ENCODE measurements at regions not wholly inside any gene's neighbourhood (a gene's known extent, or its start where the extent isn't known, plus 50 kb on each side); places are given as distances from the start of the nearest gene placed in this dataset.

DNA sequence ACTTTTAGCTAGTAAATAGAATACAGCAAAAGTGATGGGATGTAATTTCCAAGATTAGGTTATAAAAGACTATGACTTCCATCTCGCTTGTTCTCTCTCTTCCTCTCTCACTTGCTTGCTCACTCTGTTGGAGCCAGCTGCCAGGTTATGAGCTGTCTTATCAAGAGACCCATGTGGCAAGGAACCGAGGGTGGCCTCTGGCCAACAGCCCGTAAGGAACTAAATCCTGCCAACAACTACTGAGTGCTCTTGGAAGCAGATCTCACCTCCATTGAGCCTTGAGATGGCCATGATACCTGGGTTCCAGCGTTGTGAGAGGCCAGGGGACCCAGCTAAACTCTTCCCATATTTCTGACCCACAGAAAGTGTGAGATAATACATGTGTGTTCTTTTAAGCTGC is 636.1 kb downstream of the ACTL7B start:
- intact Hi-C loops (cut with micrococcal nuclease): no loop called here
- H3K4me1 Mint-ChIP-seq: no peaks in the 10 kb centered on the region
- no peak overlapping the region for H3K27ac Mint-ChIP-seq
- no peaks in the 10 kb centered on the region for H3K9me3 Mint-ChIP-seq
- H3K36me3 Mint-ChIP-seq (ENCODE audit: low read depth): no peaks in the 10 kb centered on the region
- no peak for DNase-seq
- no peak overlapping the region for H3K4me3 Mint-ChIP-seq
- no peaks in the 10 kb centered on the region for H3K27me3 Mint-ChIP-seq

DNA sequence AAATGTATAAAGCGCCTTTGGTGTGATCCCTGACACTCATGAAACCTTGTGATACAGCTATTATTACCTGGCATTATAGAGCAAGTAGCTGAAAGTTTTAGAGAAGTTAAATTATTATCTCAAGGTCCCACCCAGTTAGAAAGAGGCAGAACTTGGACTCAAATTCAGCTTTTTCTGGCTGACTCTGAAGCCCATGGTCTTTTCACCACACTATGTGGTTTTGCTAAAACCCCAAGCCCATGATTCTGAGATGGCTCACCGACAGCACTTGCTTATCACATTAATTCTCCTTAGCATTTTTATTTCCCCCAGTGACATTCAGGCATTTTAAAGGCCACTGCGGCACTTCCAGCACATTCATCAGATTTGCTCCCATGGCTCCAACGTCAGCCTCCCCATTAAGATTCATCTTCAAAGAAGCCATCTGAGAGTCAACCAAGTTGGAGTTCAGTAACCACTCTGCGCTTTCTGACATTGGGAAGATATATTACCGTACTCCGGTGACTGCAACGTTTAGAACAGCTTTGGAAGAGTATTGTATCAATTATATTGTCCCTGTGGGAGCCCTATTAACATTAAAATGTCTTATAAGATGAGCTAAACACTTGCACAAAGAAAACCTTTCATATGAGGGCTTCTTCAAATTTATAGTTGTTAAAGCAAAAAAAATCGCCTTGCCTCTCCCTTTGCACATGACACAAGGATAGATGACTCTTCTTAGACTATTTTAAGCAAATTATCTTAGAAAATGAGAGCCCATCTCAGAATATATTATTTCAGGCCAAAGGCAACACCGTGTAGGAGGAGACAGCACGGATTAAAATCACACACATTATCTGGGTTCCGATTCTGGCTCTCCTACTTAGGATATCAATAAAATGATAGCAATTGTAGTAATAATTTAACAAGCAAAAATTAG is 638.1 kb downstream of the ACTL7B start:
- no peaks in the 10 kb centered on the region for H3K9me3 Mint-ChIP-seq
- H3K27ac Mint-ChIP-seq: no peak overlapping the region
- H3K4me1 Mint-ChIP-seq: no peaks in the 10 kb centered on the region
- H3K27me3 Mint-ChIP-seq: no peaks in the 10 kb centered on the region
- intact Hi-C loops (cut with micrococcal nuclease): no loop called here
- H3K36me3 Mint-ChIP-seq (ENCODE audit: low read depth): no peaks in the 10 kb centered on the region
- no peak overlapping the region for H3K4me3 Mint-ChIP-seq
- no peak for DNase-seq

DNA sequence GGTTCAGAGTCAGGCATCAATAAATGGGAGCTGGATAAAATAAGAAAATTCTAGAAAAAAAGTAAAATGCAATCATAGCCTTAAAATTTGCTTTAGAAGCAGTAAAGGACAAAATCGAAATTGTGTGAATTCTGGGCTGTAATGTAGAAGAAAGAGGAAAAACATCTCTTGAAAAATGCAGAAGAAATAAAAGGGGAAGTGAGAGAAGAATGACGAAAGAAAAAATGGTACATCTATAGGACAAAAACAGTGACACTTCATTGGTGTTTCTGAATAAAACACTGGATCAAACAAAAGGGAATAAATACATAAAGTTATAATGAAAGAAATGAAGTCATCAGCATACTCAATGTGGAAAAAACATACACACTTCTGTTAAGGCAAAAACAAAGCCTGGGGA is 642.3 kb downstream of the ACTL7B start:
- Mint-ChIP-seq H3K27ac (no peak overlapping the region), H3K36me3 (ENCODE audit: low read depth) (no peaks in the 10 kb centered on the region), H3K27me3 (no peaks in the 10 kb centered on the region), H3K4me1 (no peaks in the 10 kb centered on the region), H3K4me3 (no peak overlapping the region), H3K9me3 (no peaks in the 10 kb centered on the region)
- intact Hi-C loops (cut with micrococcal nuclease): no loop called here
- DNase-seq: no peak

DNA sequence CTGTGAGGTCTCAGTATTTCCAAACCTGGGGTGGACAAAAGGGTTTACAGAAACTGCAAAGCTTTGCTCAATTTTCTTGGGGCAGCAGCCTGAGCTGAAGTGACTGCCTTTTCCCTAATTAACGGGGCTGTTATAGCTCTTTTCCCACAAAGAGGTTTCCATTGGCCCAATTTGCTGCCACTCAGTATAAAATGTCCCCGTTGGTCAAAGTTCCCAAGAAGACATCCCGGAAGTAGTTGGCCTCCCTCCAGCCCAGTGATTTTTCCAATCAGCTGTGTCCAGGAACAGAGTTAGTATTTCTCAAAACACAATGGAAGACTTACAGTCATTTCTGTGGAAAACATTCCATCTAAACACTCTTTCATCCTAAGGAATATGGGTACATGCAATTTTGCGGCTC is 643.6 kb downstream of the ACTL7B start:
- Mint-ChIP-seq H3K9me3 (no peaks in the 10 kb centered on the region), H3K27ac (no peak overlapping the region), H3K27me3 (no peaks in the 10 kb centered on the region), H3K36me3 (ENCODE audit: low read depth) (no peaks in the 10 kb centered on the region), H3K4me3 (no peak overlapping the region), H3K4me1 (no peaks in the 10 kb centered on the region)
- DNase-seq: no peak
- intact Hi-C loops (cut with micrococcal nuclease): no loop called here

DNA sequence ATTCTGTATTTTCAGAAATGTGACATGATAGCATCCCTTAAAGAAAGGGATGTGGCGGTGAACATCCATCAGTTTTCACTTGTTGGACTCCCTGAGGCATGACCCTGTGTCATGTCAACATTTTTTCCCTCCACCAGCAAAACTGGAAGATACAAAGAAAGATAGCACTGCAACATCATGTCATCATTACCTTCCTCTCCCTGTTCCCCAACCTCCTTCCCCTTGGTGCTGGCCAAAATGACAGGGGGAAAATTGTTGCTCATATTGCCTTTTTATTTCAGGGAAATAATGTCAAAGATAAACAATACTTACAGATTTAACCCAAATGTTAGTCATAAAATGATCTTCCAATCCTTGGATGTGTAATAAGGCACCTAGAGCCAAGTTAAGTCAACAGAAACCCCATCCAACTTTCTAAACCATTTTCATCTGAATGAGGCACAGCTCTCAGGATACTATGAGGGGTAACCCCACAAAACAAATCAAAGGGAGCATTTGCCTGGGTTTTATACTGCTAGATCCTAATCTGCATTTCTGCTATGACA is 644.3 kb downstream of the ACTL7B start:
- Mint-ChIP-seq H3K27me3 (no peaks in the 10 kb centered on the region), H3K4me1 (no peaks in the 10 kb centered on the region), H3K27ac (no peak overlapping the region), H3K36me3 (ENCODE audit: low read depth) (no peaks in the 10 kb centered on the region), H3K4me3 (no peak overlapping the region), H3K9me3 (no peaks in the 10 kb centered on the region)
- intact Hi-C loops (cut with micrococcal nuclease): no loop called here
- no peak for DNase-seq

DNA sequence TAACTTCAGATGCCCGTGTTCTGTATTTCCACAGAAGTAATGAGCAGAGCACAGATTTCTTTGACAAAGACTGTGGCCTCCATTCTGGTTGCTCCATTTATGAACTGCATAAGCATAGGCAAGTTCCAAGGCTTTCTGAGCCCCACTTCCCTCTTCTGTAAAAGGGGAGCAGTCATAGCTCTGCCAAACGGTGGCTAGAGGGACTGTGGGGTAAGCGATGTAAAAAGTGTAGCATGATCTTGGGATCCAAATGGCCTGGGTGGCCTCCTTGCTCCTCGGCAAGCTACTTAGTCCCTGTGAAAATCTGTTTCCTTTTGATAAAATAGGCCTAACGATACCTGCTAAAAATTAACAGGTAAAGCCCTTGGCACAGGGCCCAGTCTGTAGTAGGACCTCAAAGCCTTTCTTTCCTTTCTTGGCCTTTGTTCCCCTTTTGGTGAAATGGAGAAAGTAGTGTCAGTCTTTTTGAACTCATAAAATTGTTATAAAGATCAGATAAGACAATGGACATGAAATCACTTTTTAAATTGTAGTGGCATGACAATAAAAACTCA is 646.6 kb downstream of the ACTL7B start:
- Mint-ChIP-seq H3K27ac (no peak overlapping the region), H3K9me3 (no peaks in the 10 kb centered on the region), H3K4me1 (no peaks in the 10 kb centered on the region), H3K27me3 (no peaks in the 10 kb centered on the region), H3K4me3 (no peak overlapping the region), H3K36me3 (ENCODE audit: low read depth) (no peaks in the 10 kb centered on the region)
- DNase-seq: no peak
- intact Hi-C loops (cut with micrococcal nuclease): no loop called here

DNA sequence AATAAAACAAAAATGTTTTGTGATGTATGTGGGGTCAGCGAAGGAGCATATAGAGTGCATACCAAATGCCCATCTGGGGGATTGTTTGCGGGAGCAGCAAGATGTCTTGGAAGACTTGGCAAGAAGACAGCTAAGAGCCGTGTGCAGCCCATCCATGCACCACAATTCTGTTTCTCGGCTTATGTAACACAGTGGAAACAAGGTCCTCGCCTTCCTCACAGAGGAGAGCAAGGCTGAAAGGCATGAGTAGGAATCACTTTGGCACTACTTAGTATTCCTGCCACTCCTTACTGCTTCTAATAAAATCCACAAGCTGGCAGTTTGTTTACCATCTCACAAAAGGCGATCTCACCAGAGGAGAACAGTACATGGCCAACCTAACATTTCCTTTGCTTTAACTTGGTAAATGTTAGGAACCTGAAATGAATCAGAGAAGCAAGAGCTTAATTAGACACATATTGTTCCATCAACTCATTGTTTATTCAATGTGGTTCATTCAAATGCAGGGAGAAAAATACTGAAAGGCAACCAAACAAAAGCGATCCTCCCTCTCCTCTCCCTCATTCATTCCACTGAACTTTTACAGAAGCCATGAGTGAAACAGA is 648.1 kb downstream of the ACTL7B start:
- Mint-ChIP-seq H3K36me3 (ENCODE audit: low read depth) (no peaks in the 10 kb centered on the region), H3K27ac (no peak overlapping the region), H3K4me3 (no peak overlapping the region), H3K9me3 (no peaks in the 10 kb centered on the region), H3K27me3 (no peaks in the 10 kb centered on the region), H3K4me1 (no peaks in the 10 kb centered on the region)
- intact Hi-C loops (cut with micrococcal nuclease): no loop called here
- no peak for DNase-seq

DNA sequence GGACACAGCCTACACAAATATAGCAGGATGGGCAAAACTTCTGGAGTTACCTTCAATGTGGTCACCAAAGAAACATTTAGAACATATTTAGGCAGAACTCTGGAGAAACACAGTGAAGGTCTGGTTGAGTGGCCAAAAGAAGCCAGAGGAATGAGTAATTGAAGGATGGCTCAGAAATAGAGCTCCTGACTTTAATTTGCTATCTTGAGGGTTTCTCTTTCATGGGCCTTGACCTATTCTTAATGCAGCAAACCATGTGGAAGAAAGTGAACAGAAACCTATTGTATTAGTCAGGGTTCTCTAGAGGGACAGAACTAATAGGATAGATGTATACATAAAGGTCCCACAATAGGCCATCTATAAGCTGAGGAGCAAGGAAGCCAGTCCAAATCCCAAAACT is 650.5 kb downstream of the ACTL7B start:
- DNase-seq: no peak
- Mint-ChIP-seq H3K4me3 (no peak overlapping the region), H3K36me3 (ENCODE audit: low read depth) (no peaks in the 10 kb centered on the region), H3K4me1 (no peaks in the 10 kb centered on the region), H3K27me3 (no peaks in the 10 kb centered on the region), H3K27ac (no peak overlapping the region), H3K9me3 (peaks cover 1% of the 10 kb centered on the region)
- intact Hi-C loops (cut with micrococcal nuclease): no loop called here

DNA sequence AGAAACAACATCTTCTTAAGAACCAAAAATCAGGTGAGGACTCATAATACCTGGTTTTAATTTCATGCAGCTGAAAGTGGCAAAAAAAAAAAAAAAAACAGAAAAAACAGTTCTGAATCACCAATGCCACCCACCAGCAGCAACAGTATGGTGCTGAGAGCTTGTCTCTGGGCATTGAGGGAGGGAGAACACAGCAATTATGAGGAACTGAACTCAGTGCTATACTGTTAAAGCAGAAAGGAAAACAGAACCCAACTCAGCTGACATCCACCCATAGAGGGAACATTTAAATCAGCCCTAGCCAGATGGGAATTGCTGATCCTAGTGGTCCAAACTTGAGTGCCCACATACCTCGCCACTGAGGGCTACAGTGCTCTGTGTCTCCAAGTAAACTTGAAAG is 657.9 kb downstream of the ACTL7B start:
- Mint-ChIP-seq H3K9me3 (peaks cover 7% of the 10 kb centered on the region), H3K4me1 (no peaks in the 10 kb centered on the region), H3K27ac (no peak overlapping the region), H3K36me3 (ENCODE audit: low read depth) (no peaks in the 10 kb centered on the region), H3K27me3 (no peaks in the 10 kb centered on the region), H3K4me3 (no peak overlapping the region)
- no peak for DNase-seq
- intact Hi-C loops (cut with micrococcal nuclease): no loop called here

DNA sequence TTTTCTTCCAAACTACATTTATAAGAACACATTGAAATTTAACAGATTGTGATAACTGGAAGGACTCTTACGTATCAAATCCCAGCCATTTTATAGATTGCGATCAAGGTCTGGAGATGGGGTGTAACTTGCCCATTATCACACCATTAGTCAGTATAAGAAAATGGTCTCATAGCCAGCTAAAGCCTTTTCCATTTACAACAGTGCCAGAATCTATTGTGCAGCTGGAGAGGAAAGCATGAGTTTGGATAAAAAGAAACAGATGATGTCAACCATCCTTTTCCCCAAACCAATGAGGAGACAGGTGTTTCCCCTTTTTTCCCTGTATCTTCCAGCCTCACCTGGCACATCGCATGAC is 658.8 kb downstream of the ACTL7B start:
- Mint-ChIP-seq H3K9me3 (peaks cover 7% of the 10 kb centered on the region), H3K36me3 (ENCODE audit: low read depth) (no peaks in the 10 kb centered on the region), H3K4me1 (no peaks in the 10 kb centered on the region), H3K4me3 (no peak overlapping the region), H3K27me3 (no peaks in the 10 kb centered on the region), H3K27ac (no peak overlapping the region)
- no peak for DNase-seq
- intact Hi-C loops (cut with micrococcal nuclease): no loop called here

DNA sequence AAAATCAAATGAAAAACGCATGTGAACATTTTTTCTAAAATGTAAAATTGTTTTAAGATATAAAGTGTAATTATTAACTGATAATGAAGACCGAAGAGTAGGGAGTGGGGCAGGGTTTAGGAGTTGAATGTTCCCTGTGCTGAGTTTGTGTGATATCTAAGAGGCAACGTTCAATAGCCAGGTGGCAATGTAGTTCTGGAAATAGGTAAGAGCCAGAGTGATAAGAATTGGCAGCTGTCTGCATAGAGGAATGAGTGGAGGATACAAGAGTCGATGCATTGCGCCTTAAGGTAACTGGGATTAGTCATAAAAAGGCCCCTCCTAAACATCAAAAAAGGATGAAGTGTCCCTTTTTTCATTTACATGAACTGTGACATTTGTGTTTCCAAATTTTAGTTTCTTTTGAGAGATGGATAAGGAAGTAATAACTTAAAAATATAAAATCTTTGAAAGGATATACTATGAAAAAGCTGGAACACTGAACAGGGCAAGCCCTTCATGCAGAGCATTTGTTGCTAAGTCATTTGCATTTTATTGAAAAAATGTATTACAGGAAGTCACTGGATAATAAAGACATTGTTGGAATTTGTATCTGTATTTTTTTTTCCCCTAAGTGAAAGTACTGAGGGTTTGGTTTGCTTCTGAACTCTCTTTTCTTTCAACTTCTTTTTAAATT is 659.3 kb downstream of the ACTL7B start:
- Mint-ChIP-seq H3K4me3 (no peak overlapping the region), H3K27ac (no peak overlapping the region), H3K27me3 (no peaks in the 10 kb centered on the region), H3K36me3 (ENCODE audit: low read depth) (no peaks in the 10 kb centered on the region), H3K9me3 (peaks cover 7% of the 10 kb centered on the region), H3K4me1 (no peaks in the 10 kb centered on the region)
- intact Hi-C loops (cut with micrococcal nuclease): no loop called here
- no peak for DNase-seq

DNA sequence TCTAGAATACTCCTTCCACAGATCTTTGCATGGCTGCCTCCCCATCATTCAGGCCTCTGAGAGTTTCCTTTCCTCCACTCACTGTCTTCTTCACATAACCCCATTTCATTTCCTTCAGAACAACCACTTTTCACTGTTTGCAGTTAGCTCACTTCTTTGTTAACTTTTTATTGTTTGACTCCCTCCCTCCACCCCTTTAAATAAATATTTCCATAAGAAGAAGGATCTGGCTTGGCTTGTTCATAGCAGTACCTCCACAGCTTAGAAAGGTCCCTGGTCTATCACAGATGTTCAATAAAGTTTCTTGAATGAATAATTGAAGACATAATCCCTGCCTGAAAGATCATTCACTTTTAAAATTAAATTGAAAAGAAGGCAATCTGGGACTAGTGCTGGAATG is 661.6 kb downstream of the ACTL7B start:
- no peak for DNase-seq
- Mint-ChIP-seq H3K36me3 (ENCODE audit: low read depth) (no peaks in the 10 kb centered on the region), H3K4me1 (no peaks in the 10 kb centered on the region), H3K9me3 (no peaks in the 10 kb centered on the region), H3K27me3 (no peaks in the 10 kb centered on the region), H3K4me3 (no peak overlapping the region), H3K27ac (no peak overlapping the region)
- intact Hi-C loops (cut with micrococcal nuclease): no loop called here

DNA sequence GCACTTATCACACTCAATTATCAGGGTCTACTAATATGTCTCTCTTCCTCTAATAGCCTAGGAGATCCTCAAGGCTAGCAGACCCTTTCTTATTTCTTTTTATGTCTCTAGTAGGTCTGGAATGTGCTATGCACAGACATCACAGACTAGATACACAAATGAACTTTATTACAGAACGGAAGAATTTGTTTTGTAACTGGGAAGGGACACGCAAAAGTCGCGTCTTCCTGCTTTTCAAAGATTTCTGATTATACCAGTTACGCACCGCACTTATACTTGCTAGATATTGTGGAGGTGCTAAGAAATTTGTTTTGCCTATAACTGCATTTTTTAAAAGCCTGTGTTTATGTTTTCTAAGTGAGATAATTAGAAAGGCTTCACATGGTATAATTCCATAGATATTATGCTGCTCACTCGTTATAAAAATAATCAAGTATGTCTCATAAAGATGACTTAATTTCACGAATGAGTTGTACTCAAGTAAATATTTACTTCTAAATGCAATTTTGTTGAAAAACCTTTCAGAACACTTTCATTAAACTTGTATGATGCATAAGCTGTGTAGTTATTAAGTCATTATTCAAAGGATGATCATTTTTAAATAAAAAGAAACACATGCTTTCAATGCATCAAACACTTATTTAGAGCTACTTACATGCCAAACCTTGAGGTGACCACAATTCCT is 662.6 kb downstream of the ACTL7B start:
- Mint-ChIP-seq H3K36me3 (ENCODE audit: low read depth) (no peaks in the 10 kb centered on the region), H3K27me3 (no peaks in the 10 kb centered on the region)

More for the DNA sequence above, 662.6 kb downstream of the ACTL7B start:
- H3K27ac Mint-ChIP-seq: no peak overlapping the region
- no peaks in the 10 kb centered on the region for H3K4me1 Mint-ChIP-seq
- intact Hi-C loops (cut with micrococcal nuclease): no loop called here
- DNase-seq: no peak
- no peaks in the 10 kb centered on the region for H3K9me3 Mint-ChIP-seq
- H3K4me3 Mint-ChIP-seq: no peak overlapping the region

Measured in activated CD4-positive, alpha-beta T cell treated with anti-CD3 and anti-CD28 coated beads, Interleukin-2, amount 10 ng/mL, durations not matched to agents 24 days and 14 days (primary cell).